GM12878 (cell line): ENCODE measurements at regions not wholly inside any gene's neighbourhood (a gene's known extent, or its start where the extent isn't known, plus 50 kb on each side); places are given as distances from the start of the nearest gene placed in this dataset.

Source experiments
- ATAC-seq: fragments of 200-7000 bp; cut with Tn5 transposase; 3 replicates; pipeline ENCODE4 v1.9.1; 2020; ENCODE audit warnings: mild to moderate bottlenecking, moderate library complexity
- BruUV-seq: library from RNA; stranded (reverse); fragments of 400-500 nt; replicated peaks from 2 replicates; lab custom pipeline; 2021; lab: Mats Ljungman, UMichigan
- CTCF ChIA-PET: fragments of 300-600 bp; sonication (Branson Sonifier 250); formaldehyde crosslinking; extraction: SDS; loops from one replicate; lab custom pipeline; 2021; ENCODE audit warnings: inconsistent platforms; lab: Yijun Ruan, JAX
- POLR2A ChIA-PET: fragments of 350-600 bp; formaldehyde crosslinking; extraction: SDS; loops from one replicate; lab custom pipeline; 2021; ENCODE audit warnings: inconsistent platforms; lab: Charles Lee
- RAD21 ChIA-PET: fragments of 300-600 bp; sonication (Branson Sonifier 250); formaldehyde crosslinking; loops from one replicate; lab custom pipeline; 2023; ENCODE audit warnings: antibody characterized with exemption; ENCODE audit not compliant: unreplicated experiment; lab: Charles Lee
- SMC1A ChIA-PET: fragments of 300-600 bp; sonication (Branson Sonifier 250); formaldehyde crosslinking; loops from one replicate; lab custom pipeline; 2023; ENCODE audit not compliant: unreplicated experiment, uncharacterized antibody; lab: Charles Lee
- DNase-seq: peaks from one replicate; pipeline ENCODE4 v3.0.0-alpha.2; 2011; ENCODE audit warnings: low read depth, low spot score
- FAIRE-seq: peaks from 3 replicates; lab custom pipeline; 2011; peaks lifted over from hg19 to GRCh38; lab: Jason Lieb, UNC
- H2AFZ ChIP-seq: 2 replicates; pipeline ENCODE4 v1.6.0; 2011; ENCODE audit warnings: low read depth, low read length, control low read depth; ENCODE audit not compliant: control insufficient read depth
- H3K27ac ChIP-seq: 2 replicates; pipeline ENCODE4 v1.5.1; 2011; ENCODE audit warnings: control low read depth; ENCODE audit not compliant: control insufficient read depth, insufficient read depth
- H3K27me3 ChIP-seq, 2 experiments: replicated peaks in 1 of 2; 2 replicates each; pipeline versions ENCODE4 v1.6.0 to v1.6.1; 2011; ENCODE audit warnings: low read length in 1 of 2; ENCODE audit not compliant: control insufficient read depth in 2 of 2, insufficient read depth in 2 of 2
- H3K36me3 ChIP-seq, 2 experiments: 2 replicates each; pipeline ENCODE4 v1.5.1; 2011; ENCODE audit warnings: low read length in 1 of 2; ENCODE audit not compliant: control insufficient read depth in 2 of 2, insufficient read depth in 2 of 2
- H3K4me1 ChIP-seq: 2 replicates; pipeline ENCODE4 v1.6.1; 2011; ENCODE audit warnings: mild to moderate bottlenecking, low read length, moderate library complexity, mixed read lengths; ENCODE audit not compliant: control insufficient read depth, insufficient read depth
- H3K4me2 ChIP-seq: 2 replicates; pipeline ENCODE4 v1.6.0; 2011; ENCODE audit warnings: control low read depth; ENCODE audit not compliant: control insufficient read depth, insufficient read depth
- H3K4me3 ChIP-seq: fragments of 200-600 bp; sonication (generic); 2 replicates; pipeline ENCODE4 v1.5.1; 2016
- H3K79me2 ChIP-seq: 2 replicates; pipeline ENCODE4 v1.6.0; 2011; ENCODE audit warnings: low read length; ENCODE audit not compliant: control insufficient read depth, insufficient read depth
- H3K9ac ChIP-seq: 2 replicates; pipeline ENCODE4 v1.8.0; 2011; ENCODE audit warnings: low read length, control low read depth, mixed read lengths; ENCODE audit not compliant: control insufficient read depth, insufficient read depth
- H3K9me3 ChIP-seq: replicated peaks from 3 replicates; pipeline ENCODE4 v1.5.1; 2011; ENCODE audit warnings: mild to moderate bottlenecking, low read length; ENCODE audit not compliant: control insufficient read depth, insufficient read depth
- H4K20me1 ChIP-seq: 2 replicates; pipeline ENCODE4 v1.6.0; 2011; ENCODE audit not compliant: control insufficient read depth, insufficient read depth
- ASH2L ChIP-seq: fragments of 300-600, 200-600 bp; sonication (generic); IDR thresholded peaks from 2 replicates; pipeline ENCODE4 v1.6.1; 2017; ENCODE audit warnings: low read depth, mild to moderate bottlenecking, borderline replicate concordance
- CBFB ChIP-seq: IDR thresholded peaks from 2 replicates; pipeline ENCODE4 v1.6.1; 2016; ENCODE audit warnings: antibody characterized with exemption, low read depth
- CHD2 ChIP-seq: IDR thresholded peaks from 2 replicates; pipeline ENCODE4 v1.6.1; 2011; ENCODE audit warnings: low read depth, low read length, improper control_type of control experiment, borderline replicate concordance
- CHD4 ChIP-seq: fragments of 200-600 bp; sonication (generic); IDR thresholded peaks from 2 replicates; pipeline ENCODE4 v1.6.1; 2016; ENCODE audit warnings: mild to moderate bottlenecking
- CREB1 ChIP-seq: IDR thresholded peaks from 2 replicates; pipeline ENCODE4 v1.6.1; 2012; ENCODE audit warnings: low read depth, mild to moderate bottlenecking, inconsistent platforms
- CREM ChIP-seq: IDR thresholded peaks from 2 replicates; pipeline ENCODE4 v1.6.1; 2014; ENCODE audit warnings: antibody characterized with exemption, low read depth
- FOXM1 ChIP-seq: IDR thresholded peaks from 2 replicates; pipeline ENCODE4 v1.6.1; 2012; ENCODE audit warnings: low read depth, mild to moderate bottlenecking, inconsistent platforms, low read length, moderate library complexity
- GABPA ChIP-seq: IDR thresholded peaks from 2 replicates; pipeline ENCODE4 v1.6.1; 2014; ENCODE audit warnings: antibody characterized with exemption, low read depth, mild to moderate bottlenecking, inconsistent platforms
- NRF1 ChIP-seq: conservative IDR thresholded peaks from 2 replicates; pipeline ENCODE4 v1.6.1; 2011; ENCODE audit warnings: mild to moderate bottlenecking, low read depth, low read length, improper control_type of control experiment
- SMC3 ChIP-seq: IDR thresholded peaks from 2 replicates; pipeline ENCODE4 v1.6.1; 2011; ENCODE audit warnings: low read length, improper control_type of control experiment, borderline replicate concordance
- STAT3 ChIP-seq: IDR thresholded peaks from 2 replicates; pipeline ENCODE4 v1.6.1; 2011; ENCODE audit warnings: low read depth, low read length, improper control_type of control experiment
- TCF3 ChIP-seq: IDR thresholded peaks from 2 replicates; pipeline ENCODE4 v1.6.1; 2012; ENCODE audit warnings: low read depth, mild to moderate bottlenecking, low read length, borderline replicate concordance; ENCODE audit not compliant: insufficient read depth
- ZNF24 ChIP-seq: fragments of 450-650 bp; IDR thresholded peaks from 2 replicates; pipeline ENCODE4 v1.6.1; 2017; ENCODE audit warnings: antibody characterized with exemption, mild to moderate bottlenecking
- ZNF384 ChIP-seq: IDR thresholded peaks from 2 replicates; pipeline ENCODE4 v1.6.1; 2012; ENCODE audit warnings: low read depth, mild to moderate bottlenecking, low read length, improper control_type of control experiment, borderline replicate concordance
- WGBS: methylation state at CpG from one replicate; pipeline ENCODE4 v1.1.6; 2016; ENCODE audit warnings: low lambda C conversion rate; ENCODE audit not compliant: insufficient replicate concordance, insufficient coverage; ENCODE audit errors: missing lambda C conversion rate; 5-methylcytosine and 5-hydroxymethylcytosine counted together
- in situ Hi-C: fragments of 300-500 bp; cut with MboI; formaldehyde crosslinking; loops from 9 replicates; pipeline ENCODE4 v1.14.3; 2018; ENCODE audit warnings: mixed read lengths
- intact Hi-C: fragments of 100-400 bp; cut with micrococcal nuclease; formaldehyde crosslinking; loops from one replicate; pipeline ENCODE4 v1.14.2; 2022; ENCODE audit not compliant: unreplicated experiment
- TF ChIP-seq, protein P1 (sequence below): fragments of 450-650 bp; formaldehyde crosslinking; IDR thresholded peaks from 2 replicates; pipeline ENCODE4 v1.5.0; 2022; ENCODE audit warnings: mild to moderate bottlenecking, missing genetic modification characterization
- TF ChIP-seq, protein P2 (sequence below): fragments of 450-650 bp; IDR thresholded peaks from 2 replicates; pipeline ENCODE4 v1.6.1; 2014; ENCODE audit warnings: mild to moderate bottlenecking
- TF ChIP-seq, protein P3 (sequence below): IDR thresholded peaks from 2 replicates; pipeline ENCODE4 v1.6.1; 2011; ENCODE audit warnings: low read depth, low read length, improper control_type of control experiment, borderline replicate concordance
- TF ChIP-seq, protein P4 (sequence below): fragments of 450-650 bp; IDR thresholded peaks from 2 replicates; pipeline ENCODE4 v1.6.1; 2017; ENCODE audit warnings: low read depth, mild to moderate bottlenecking, moderate library complexity

DNA sequence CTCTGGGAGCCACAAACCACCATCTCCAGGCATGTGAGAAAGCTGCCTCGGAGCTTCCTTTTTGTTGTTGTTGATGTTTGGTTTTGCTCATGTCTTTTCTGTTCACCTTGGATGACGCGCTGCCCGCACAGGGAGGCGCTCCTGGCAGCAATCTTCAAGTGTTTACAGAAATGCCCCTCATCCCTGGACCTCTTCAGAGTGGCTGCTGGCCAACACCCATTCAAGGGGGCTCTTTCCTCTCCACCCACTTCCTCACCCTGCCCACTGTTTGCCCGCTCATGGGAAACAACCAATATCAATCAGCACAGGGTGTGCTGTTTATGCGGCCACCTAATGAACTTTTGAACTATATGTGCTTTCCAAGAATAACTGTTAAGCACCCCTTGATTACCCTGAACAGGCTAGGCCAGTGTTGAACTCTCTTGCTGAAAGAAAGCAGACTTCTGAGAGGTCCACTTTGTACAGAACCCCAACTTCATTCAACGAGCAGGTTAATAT is 355.1 kb upstream of the CLNK start (continued):
- TF ChIP-seq SMC3 (no peak), GABPA (no peak), CBFB (no peak), NRF1 (no peak), TCF3 (no peak)

DNA sequence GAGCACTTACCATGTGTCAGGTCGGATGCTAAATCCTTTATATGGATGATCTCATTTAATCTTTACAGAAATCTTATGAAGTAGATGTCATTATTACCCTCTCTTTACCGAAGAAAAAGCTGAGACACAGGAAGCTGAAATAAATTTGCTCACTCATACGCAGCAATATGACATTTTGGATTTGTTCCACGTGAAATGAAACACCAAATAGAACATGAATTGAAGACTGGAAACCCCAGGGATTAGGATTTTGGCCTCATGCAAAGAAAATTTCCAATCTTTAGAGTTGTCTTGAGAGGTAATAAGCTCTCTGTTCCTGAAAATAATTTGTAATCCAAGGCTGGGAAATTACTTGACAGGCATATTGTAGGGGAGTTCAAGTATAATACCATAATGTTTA is 354.4 kb upstream of the CLNK start:
- H2AFZ ChIP-seq, result no peak overlapping the region
- FAIRE-seq (no peak), ATAC-seq (no peak), DNase-seq (no peak)
- no TSS peak for BruUV-seq
- intact Hi-C loops (no loop called here), in situ Hi-C loops (no loop called here)
- SMC1A ChIA-PET, result interaction anchor here (0.7 to 1.7 kb wide), 6 partner anchors 12 to 458 kb away, joined by 3 to 4 read pairs (median 3); no protein-coding TSS in a partner anchor
- no peaks in the 10 kb centered on the region for H3K79me2 ChIP-seq
- no peak overlapping the region for H3K27ac ChIP-seq
- RAD21 ChIA-PET, result interaction anchor here (0.6 kb wide), 1 partner anchor 384 kb away, joined by 3 read pairs; no protein-coding TSS in a partner anchor
- no peak overlapping the region for H3K9ac ChIP-seq
- no peaks in the 10 kb centered on the region for H3K36me3 ChIP-seq
- no peak overlapping the region for H3K4me2 ChIP-seq
- CTCF ChIA-PET, result interaction anchor here (1.0 kb wide), 1 partner anchor 14 kb away, joined by 3 read pairs; no protein-coding TSS in a partner anchor
- H3K9me3 ChIP-seq, result no peaks in the 10 kb centered on the region
- no peaks in the 10 kb centered on the region for H4K20me1 ChIP-seq
- no peaks in the 10 kb centered on the region for H3K27me3 ChIP-seq
- POLR2A ChIA-PET, result no interaction called here
- no peaks in the 10 kb centered on the region for H3K4me1 ChIP-seq
- no peak overlapping the region for H3K4me3 ChIP-seq
- 35% methylated on average over 4 of the region's 4 CpGs for WGBS
- TF ChIP-seq, protein P1, sequence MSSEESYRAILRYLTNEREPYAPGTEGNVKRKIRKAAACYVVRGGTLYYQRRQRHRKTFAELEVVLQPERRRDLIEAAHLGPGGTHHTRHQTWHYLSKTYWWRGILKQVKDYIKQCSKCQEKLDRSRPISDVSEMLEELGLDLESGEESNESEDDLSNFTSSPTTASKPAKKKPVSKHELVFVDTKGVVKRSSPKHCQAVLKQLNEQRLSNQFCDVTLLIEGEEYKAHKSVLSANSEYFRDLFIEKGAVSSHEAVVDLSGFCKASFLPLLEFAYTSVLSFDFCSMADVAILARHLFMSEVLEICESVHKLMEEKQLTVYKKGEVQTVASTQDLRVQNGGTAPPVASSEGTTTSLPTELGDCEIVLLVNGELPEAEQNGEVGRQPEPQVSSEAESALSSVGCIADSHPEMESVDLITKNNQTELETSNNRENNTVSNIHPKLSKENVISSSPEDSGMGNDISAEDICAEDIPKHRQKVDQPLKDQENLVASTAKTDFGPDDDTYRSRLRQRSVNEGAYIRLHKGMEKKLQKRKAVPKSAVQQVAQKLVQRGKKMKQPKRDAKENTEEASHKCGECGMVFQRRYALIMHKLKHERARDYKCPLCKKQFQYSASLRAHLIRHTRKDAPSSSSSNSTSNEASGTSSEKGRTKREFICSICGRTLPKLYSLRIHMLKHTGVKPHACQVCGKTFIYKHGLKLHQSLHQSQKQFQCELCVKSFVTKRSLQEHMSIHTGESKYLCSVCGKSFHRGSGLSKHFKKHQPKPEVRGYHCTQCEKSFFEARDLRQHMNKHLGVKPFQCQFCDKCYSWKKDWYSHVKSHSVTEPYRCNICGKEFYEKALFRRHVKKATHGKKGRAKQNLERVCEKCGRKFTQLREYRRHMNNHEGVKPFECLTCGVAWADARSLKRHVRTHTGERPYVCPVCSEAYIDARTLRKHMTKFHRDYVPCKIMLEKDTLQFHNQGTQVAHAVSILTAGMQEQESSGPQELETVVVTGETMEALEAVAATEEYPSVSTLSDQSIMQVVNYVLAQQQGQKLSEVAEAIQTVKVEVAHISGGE, result no peak
- no peak for TF ChIP-seq ZNF384
- TF ChIP-seq FOXM1, result no peak
- TF ChIP-seq, protein P2, sequence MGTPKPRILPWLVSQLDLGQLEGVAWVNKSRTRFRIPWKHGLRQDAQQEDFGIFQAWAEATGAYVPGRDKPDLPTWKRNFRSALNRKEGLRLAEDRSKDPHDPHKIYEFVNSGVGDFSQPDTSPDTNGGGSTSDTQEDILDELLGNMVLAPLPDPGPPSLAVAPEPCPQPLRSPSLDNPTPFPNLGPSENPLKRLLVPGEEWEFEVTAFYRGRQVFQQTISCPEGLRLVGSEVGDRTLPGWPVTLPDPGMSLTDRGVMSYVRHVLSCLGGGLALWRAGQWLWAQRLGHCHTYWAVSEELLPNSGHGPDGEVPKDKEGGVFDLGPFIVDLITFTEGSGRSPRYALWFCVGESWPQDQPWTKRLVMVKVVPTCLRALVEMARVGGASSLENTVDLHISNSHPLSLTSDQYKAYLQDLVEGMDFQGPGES, result no peak
- TF ChIP-seq CHD4, result no peak
- TF ChIP-seq ASH2L, result no peak
- no peak for TF ChIP-seq CBFB
- no peak for TF ChIP-seq CHD2
- TF ChIP-seq, protein P3, sequence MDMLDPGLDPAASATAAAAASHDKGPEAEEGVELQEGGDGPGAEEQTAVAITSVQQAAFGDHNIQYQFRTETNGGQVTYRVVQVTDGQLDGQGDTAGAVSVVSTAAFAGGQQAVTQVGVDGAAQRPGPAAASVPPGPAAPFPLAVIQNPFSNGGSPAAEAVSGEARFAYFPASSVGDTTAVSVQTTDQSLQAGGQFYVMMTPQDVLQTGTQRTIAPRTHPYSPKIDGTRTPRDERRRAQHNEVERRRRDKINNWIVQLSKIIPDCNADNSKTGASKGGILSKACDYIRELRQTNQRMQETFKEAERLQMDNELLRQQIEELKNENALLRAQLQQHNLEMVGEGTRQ, result no peak
- TF ChIP-seq, protein P4, sequence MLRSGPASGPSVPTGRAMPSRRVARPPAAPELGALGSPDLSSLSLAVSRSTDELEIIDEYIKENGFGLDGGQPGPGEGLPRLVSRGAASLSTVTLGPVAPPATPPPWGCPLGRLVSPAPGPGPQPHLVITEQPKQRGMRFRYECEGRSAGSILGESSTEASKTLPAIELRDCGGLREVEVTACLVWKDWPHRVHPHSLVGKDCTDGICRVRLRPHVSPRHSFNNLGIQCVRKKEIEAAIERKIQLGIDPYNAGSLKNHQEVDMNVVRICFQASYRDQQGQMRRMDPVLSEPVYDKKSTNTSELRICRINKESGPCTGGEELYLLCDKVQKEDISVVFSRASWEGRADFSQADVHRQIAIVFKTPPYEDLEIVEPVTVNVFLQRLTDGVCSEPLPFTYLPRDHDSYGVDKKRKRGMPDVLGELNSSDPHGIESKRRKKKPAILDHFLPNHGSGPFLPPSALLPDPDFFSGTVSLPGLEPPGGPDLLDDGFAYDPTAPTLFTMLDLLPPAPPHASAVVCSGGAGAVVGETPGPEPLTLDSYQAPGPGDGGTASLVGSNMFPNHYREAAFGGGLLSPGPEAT, result no peak
- TF ChIP-seq CREM, result no peak
- no peak for TF ChIP-seq CREB1
- no peak for TF ChIP-seq STAT3
- TF ChIP-seq ZNF24, result no peak
